ENCODE measurements at regions not wholly inside any gene's neighbourhood (a gene's known extent, or its start where the extent isn't known, plus 50 kb on each side); places are given as distances from the start of the nearest gene placed in this dataset.

DNA sequence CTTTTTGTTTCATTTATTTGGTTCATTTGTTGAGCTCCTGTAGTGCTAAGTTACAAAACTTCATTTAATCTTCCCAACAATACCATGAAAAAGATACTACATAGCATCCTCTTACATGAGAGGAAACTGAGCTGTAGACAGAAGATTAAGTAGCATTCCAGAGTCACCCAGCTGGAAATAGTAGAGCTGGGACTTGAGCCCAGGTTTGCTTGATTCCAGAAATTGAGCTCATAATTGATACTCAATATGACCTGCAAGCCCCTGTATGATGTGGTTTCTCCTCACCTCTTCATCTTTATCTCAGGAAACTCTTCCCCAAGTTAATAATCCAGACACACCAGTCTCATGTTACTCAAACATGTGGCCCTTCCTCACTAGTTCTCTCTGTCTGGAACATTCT, 87.0 kb upstream of the DAAM1 start:
- TF ChIP-seq, protein P1, sequence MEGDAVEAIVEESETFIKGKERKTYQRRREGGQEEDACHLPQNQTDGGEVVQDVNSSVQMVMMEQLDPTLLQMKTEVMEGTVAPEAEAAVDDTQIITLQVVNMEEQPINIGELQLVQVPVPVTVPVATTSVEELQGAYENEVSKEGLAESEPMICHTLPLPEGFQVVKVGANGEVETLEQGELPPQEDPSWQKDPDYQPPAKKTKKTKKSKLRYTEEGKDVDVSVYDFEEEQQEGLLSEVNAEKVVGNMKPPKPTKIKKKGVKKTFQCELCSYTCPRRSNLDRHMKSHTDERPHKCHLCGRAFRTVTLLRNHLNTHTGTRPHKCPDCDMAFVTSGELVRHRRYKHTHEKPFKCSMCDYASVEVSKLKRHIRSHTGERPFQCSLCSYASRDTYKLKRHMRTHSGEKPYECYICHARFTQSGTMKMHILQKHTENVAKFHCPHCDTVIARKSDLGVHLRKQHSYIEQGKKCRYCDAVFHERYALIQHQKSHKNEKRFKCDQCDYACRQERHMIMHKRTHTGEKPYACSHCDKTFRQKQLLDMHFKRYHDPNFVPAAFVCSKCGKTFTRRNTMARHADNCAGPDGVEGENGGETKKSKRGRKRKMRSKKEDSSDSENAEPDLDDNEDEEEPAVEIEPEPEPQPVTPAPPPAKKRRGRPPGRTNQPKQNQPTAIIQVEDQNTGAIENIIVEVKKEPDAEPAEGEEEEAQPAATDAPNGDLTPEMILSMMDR (IDR thresholded peaks at IDR 0.05) = no peak
- TF ChIP-seq EZH2phosphoT487 (IDR thresholded peaks at IDR 0.05) (no peak), EZH2 (IDR thresholded peaks at IDR 0.05) (no peak)

Data from neural progenitor cell (in vitro differentiated cells).